AG04450 (cell line): ENCODE measurements at regions not wholly inside any gene's neighbourhood (a gene's known extent, or its start where the extent isn't known, plus 50 kb on each side); places are given as distances from the start of the nearest gene placed in this dataset.

Experiments
- CTCF ChIA-PET: fragments of 300-600, 350-600 bp; formaldehyde crosslinking; extraction: SDS; loops from one replicate; lab custom pipeline; 2022; ENCODE audit warnings: antibody characterized with exemption, inconsistent platforms; lab: Charles Lee
- POLR2A ChIA-PET: fragments of 350-600 bp; formaldehyde crosslinking; extraction: SDS; loops from one replicate; lab custom pipeline; 2021; ENCODE audit warnings: antibody characterized with exemption, inconsistent platforms; lab: Yijun Ruan, JAX
- DNase-seq: peaks from one replicate; pipeline ENCODE4 v3.0.0-alpha.2; 2011; ENCODE audit warnings: low read depth, low spot score
- H3K27ac ChIP-seq: one replicate; pipeline ENCODE4 v1.5.1; 2012; ENCODE audit warnings: low read depth, low read length, control low read depth
- H3K27me3 ChIP-seq: one replicate; pipeline ENCODE4 v1.6.0; 2012; ENCODE audit warnings: low read length; ENCODE audit not compliant: control insufficient read depth, insufficient read depth
- H3K4me3 ChIP-seq: 2 replicates; pipeline ENCODE4 v1.5.1; 2011; ENCODE audit warnings: mild to moderate bottlenecking, low read depth, low read length, control low read depth
- H3K9me3 ChIP-seq: 2 replicates; pipeline ENCODE4 v1.5.1; 2012; ENCODE audit warnings: low read length; ENCODE audit not compliant: control insufficient read depth, insufficient read depth
- TF ChIP-seq, protein P1 (sequence below): IDR thresholded peaks from 2 replicates; pipeline ENCODE4 v1.5.1; 2011; ENCODE audit warnings: low read depth, low read length, control low read depth, inconsistent platforms

DNA sequence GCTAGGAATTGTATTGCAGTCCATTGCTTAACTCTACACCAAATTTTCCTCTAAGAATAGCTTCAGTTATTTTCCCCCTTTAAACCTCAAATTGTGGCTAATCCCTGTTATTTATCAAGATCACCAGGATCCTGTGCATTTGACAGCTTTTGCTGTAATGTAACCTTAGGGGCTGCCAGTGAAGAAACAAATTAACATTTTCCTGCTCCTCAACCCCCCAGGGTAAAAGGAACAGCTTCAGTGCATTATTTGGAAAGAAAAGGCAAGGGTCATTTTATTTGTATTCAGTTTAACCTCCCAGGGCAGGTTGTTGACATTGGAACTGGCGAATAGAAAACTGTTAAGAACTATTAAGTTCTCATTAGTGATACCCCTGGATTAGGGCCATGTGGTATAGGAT lies 57.0 kb downstream of the PCDH20 start:
- no peak overlapping the region for H3K27ac ChIP-seq
- TF ChIP-seq, protein P1, sequence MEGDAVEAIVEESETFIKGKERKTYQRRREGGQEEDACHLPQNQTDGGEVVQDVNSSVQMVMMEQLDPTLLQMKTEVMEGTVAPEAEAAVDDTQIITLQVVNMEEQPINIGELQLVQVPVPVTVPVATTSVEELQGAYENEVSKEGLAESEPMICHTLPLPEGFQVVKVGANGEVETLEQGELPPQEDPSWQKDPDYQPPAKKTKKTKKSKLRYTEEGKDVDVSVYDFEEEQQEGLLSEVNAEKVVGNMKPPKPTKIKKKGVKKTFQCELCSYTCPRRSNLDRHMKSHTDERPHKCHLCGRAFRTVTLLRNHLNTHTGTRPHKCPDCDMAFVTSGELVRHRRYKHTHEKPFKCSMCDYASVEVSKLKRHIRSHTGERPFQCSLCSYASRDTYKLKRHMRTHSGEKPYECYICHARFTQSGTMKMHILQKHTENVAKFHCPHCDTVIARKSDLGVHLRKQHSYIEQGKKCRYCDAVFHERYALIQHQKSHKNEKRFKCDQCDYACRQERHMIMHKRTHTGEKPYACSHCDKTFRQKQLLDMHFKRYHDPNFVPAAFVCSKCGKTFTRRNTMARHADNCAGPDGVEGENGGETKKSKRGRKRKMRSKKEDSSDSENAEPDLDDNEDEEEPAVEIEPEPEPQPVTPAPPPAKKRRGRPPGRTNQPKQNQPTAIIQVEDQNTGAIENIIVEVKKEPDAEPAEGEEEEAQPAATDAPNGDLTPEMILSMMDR, result no peak
- no peaks in the 10 kb centered on the region for H3K27me3 ChIP-seq
- H3K4me3 ChIP-seq, result no peak overlapping the region
- DNase-seq, result no peak
- CTCF ChIA-PET, result no interaction called here
- POLR2A ChIA-PET, result no interaction called here
- H3K9me3 ChIP-seq, result no peaks in the 10 kb centered on the region

DNA sequence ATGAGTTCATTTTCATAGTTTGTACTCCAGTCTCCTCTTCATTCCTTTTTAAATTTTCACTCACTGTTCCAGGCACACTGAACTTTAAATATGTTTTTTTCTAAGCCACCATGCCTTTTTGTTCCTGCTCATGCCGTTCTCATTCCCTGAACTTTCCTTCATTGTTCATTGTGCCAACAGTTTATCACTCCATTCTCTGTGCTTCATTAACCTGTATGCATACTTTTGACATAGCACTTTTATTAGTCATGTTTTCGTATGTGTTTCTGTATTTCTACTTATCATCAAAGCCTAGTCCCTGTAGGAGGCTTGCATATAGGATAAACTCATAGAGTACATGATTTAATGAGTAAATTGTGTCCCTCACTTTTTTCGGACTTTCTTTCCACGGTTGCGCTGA lies 65.3 kb downstream of the PCDH20 start:
- H3K4me3 ChIP-seq, result no peak overlapping the region
- TF ChIP-seq, protein P1, result no peak
- CTCF ChIA-PET, result no interaction called here
- POLR2A ChIA-PET, result no interaction called here
- H3K9me3 ChIP-seq, result peaks cover 4% of the 10 kb centered on the region; the same call in 1 of the 2 replicates
- no peaks in the 10 kb centered on the region for H3K27me3 ChIP-seq
- no peak for DNase-seq
- no peak overlapping the region for H3K27ac ChIP-seq

GRCh38 chr13:61339054-61339621 lies 76.5 kb downstream of the PCDH20 start:
- TF ChIP-seq, protein P1, result no peak
- Histone ChIP-seq H3K9me3 (peaks cover 19% of the 10 kb centered on the region), H3K4me3 (no peak overlapping the region), H3K27ac (no peak overlapping the region), H3K27me3 (no peaks in the 10 kb centered on the region)
- CTCF ChIA-PET, result no interaction called here
- POLR2A ChIA-PET, result no interaction called here
- DNase-seq, result no peak

- TF ChIP-seq, protein P1, result no peak
- Histone ChIP-seq H3K4me3 (no peak overlapping the region), H3K27me3 (no peaks in the 10 kb centered on the region), H3K27ac (no peak overlapping the region), H3K9me3 (peaks cover 8% of the 10 kb centered on the region)
- DNase-seq, result no peak
- POLR2A ChIA-PET, result no interaction called here
- CTCF ChIA-PET, result no interaction called here
Observed at GRCh38 chr13:61316647-61317046, 99.0 kb downstream of the PCDH20 start.

- CTCF ChIA-PET, result no interaction called here
- TF ChIP-seq, protein P1, result no peak
- Histone ChIP-seq H3K27ac (no peak overlapping the region), H3K27me3 (no peaks in the 10 kb centered on the region), H3K4me3 (no peak overlapping the region), H3K9me3 (peaks cover 16% of the 10 kb centered on the region; the same call in 1 of the 2 replicates)
- POLR2A ChIA-PET, result no interaction called here
- DNase-seq, result no peak
Observed at GRCh38 chr13:61294467-61295191, 121.0 kb downstream of the PCDH20 start.
